Neural progenitor cell (in vitro differentiated cells): ENCODE measurements at regions not wholly inside any gene's neighbourhood (a gene's known extent, or its start where the extent isn't known, plus 50 kb on each side); places are given as distances from the start of the nearest gene placed in this dataset.

Experiments
- CTCF ChIP-seq: fragments of 200-600 bp; sonication (generic); IDR thresholded peaks from 2 replicates; pipeline ENCODE4 v1.5.1; 2017; ENCODE audit warnings: antibody characterized with exemption, mild to moderate bottlenecking
- EZH2 ChIP-seq: fragments of 200-600 bp; sonication (generic); IDR thresholded peaks from 2 replicates; pipeline ENCODE4 v1.6.1; 2017; ENCODE audit warnings: antibody characterized with exemption, mild to moderate bottlenecking, moderate library complexity
- EZH2phosphoT487 ChIP-seq: fragments of 200-600 bp; sonication (generic); IDR thresholded peaks from 2 replicates; pipeline ENCODE4 v1.6.1; 2017; ENCODE audit warnings: antibody characterized with exemption

- TF ChIP-seq CTCF (no peak), EZH2 (no peak), EZH2phosphoT487 (no peak)
Measured at GRCh38 chr17:13288248-13288647, 270.4 kb upstream of the ELAC2 start.
